Lower lobe of right lung (tissue), 2 donors: ENCODE measurements at regions not wholly inside any gene's neighbourhood (a gene's known extent, or its start where the extent isn't known, plus 50 kb on each side); places are given as distances from the start of the nearest gene placed in this dataset.
A peak's percentile ranks its signal among the peaks of the same experiment; 100 is the strongest.
"Not testable (repeated sequence)": the region's sequence is repeated elsewhere in the genome, so short reads cannot be mapped to it uniquely, and the experiment has no call there.

Experiments
- ATAC-seq, 2 donors: fragments of 200-7000 bp; cut with Tn5 transposase; one replicate each; pipeline ENCODE4 v1.9.1; 2020 to 2022; ENCODE audit warnings: mild to moderate bottlenecking in 2 of 2, moderate library complexity in 2 of 2
- DNase-seq: peaks from one replicate; pipeline ENCODE4 v3.0.0-alpha.2; 2020
- H3K27ac ChIP-seq: fragments of 200-600 bp; one replicate; pipeline ENCODE4 v1.8.0; 2022
- H3K27me3 ChIP-seq: fragments of 200-600 bp; one replicate; pipeline ENCODE4 v1.8.0; 2022; ENCODE audit warnings: low read depth
- H3K36me3 ChIP-seq: fragments of 200-600 bp; one replicate; pipeline ENCODE4 v1.8.0; 2022; ENCODE audit warnings: mild to moderate bottlenecking
- H3K4me1 ChIP-seq: fragments of 200-600 bp; one replicate; pipeline ENCODE4 v1.8.0; 2022
- H3K4me3 ChIP-seq: fragments of 200-600 bp; one replicate; pipeline ENCODE4 v1.8.0; 2022; ENCODE audit warnings: mild to moderate bottlenecking
- H3K9me3 ChIP-seq: fragments of 200-600 bp; one replicate; pipeline ENCODE4 v1.8.0; 2022
- CTCF ChIP-seq: fragments of 200-600 bp; IDR thresholded peaks from one replicate; pipeline ENCODE4 v1.8.0; 2022; ENCODE audit warnings: antibody characterized with exemption, mild to moderate bottlenecking
- intact Hi-C: fragments of 100-400 bp; cut with DNase I; formaldehyde crosslinking; loops from one replicate; pipeline ENCODE4 v1.11.0; 2022
- donor health status: DM: no; HTN: yes; CAD: no; lungs with severe emphysema.

- intact Hi-C loops = not testable (repeated sequence)
These were observed 1065.1 kb downstream of the RPIA start for GRCh38 chr2:89756616-89757015.

GRCh38 chr2:89758332-89759026, 1067.0 kb downstream of the RPIA start:
- H3K9me3 ChIP-seq, H3K27ac ChIP-seq, ATAC-seq, H3K4me3 ChIP-seq, intact Hi-C loops, H3K4me1 ChIP-seq, H3K27me3 ChIP-seq, H3K36me3 ChIP-seq: not testable (repeated sequence)
- DNase-seq = peak; percentile 16

More at GRCh38 chr2:89756616-89757015, 1065.1 kb downstream of the RPIA start:
- H3K27me3 ChIP-seq, H3K9me3 ChIP-seq, H3K27ac ChIP-seq, H3K4me1 ChIP-seq, H3K36me3 ChIP-seq, H3K4me3 ChIP-seq, ATAC-seq: not testable (repeated sequence)
- peak; percentile 38 for DNase-seq

- not testable (repeated sequence) for H3K9me3 ChIP-seq
- peak; percentile 34 for DNase-seq
These were observed 1069.3 kb downstream of the RPIA start for GRCh38 chr2:89760762-89761161.

GRCh38 chr2:89761171-89761570, 1069.7 kb downstream of the RPIA start:
- H3K9me3 ChIP-seq, H3K4me3 ChIP-seq, H3K27ac ChIP-seq, H3K36me3 ChIP-seq, DNase-seq, H3K4me1 ChIP-seq, ATAC-seq, intact Hi-C loops: not testable (repeated sequence)
- H3K27me3 ChIP-seq = peaks cover 21% of the 10 kb centered on the region

More at GRCh38 chr2:89760762-89761161, 1069.3 kb downstream of the RPIA start:
- H3K27me3 ChIP-seq = peaks cover 17% of the 10 kb centered on the region
- ATAC-seq, intact Hi-C loops, H3K4me1 ChIP-seq, H3K36me3 ChIP-seq, H3K4me3 ChIP-seq, H3K27ac ChIP-seq: not testable (repeated sequence)

- H3K9me3 ChIP-seq, H3K36me3 ChIP-seq, H3K4me1 ChIP-seq, H3K4me3 ChIP-seq, ATAC-seq, intact Hi-C loops, DNase-seq, H3K27ac ChIP-seq: not testable (repeated sequence)
- H3K27me3 ChIP-seq = peaks cover 28% of the 10 kb centered on the region
These were observed 1070.4 kb downstream of the RPIA start for GRCh38 chr2:89761863-89762262.

GRCh38 chr2:89762461-89763253, 1071.2 kb downstream of the RPIA start:
- H3K36me3 ChIP-seq, H3K4me1 ChIP-seq, H3K9me3 ChIP-seq, ATAC-seq, intact Hi-C loops, H3K27ac ChIP-seq, H3K4me3 ChIP-seq: not testable (repeated sequence)
- peaks cover 36% of the 10 kb centered on the region for H3K27me3 ChIP-seq
- DNase-seq = peak; percentile 42

- DNase-seq (peak; percentile 49), ATAC-seq (no peak)
- no peak overlapping the region for H3K4me3 ChIP-seq
- H3K9me3 ChIP-seq = no peaks in the 10 kb centered on the region
- no peaks in the 10 kb centered on the region for H3K4me1 ChIP-seq
- TF ChIP-seq CTCF = no peak
- H3K36me3 ChIP-seq = no peaks in the 10 kb centered on the region
- no peak overlapping the region for H3K27ac ChIP-seq
- peaks cover 42% of the 10 kb centered on the region for H3K27me3 ChIP-seq
- intact Hi-C loops = no loop called here
These were observed 1071.7 kb downstream of the RPIA start for GRCh38 chr2:89763254-89763580.

- Histone ChIP-seq H3K4me3 (no peak overlapping the region), H3K27ac (no peak overlapping the region), H3K9me3 (no peaks in the 10 kb centered on the region), H3K36me3 (no peaks in the 10 kb centered on the region), H3K4me1 (no peaks in the 10 kb centered on the region), H3K27me3 (peaks cover 48% of the 10 kb centered on the region)
- peak; percentile 47 for DNase-seq
- no peak for TF ChIP-seq CTCF
- ATAC-seq = no peak
- intact Hi-C loops = no loop called here
These were observed 1072.4 kb downstream of the RPIA start for GRCh38 chr2:89763581-89764485.

GRCh38 chr2:89764571-89765360, 1073.3 kb downstream of the RPIA start:
- H3K36me3 ChIP-seq, H3K4me3 ChIP-seq, H3K4me1 ChIP-seq, ATAC-seq, intact Hi-C loops, H3K27ac ChIP-seq, H3K9me3 ChIP-seq: not testable (repeated sequence)
- H3K27me3 ChIP-seq = peaks cover 48% of the 10 kb centered on the region
- DNase-seq = peak; percentile 48

GRCh38 chr2:89765361-89765718, 1073.9 kb downstream of the RPIA start:
- H3K27ac ChIP-seq, H3K36me3 ChIP-seq, H3K9me3 ChIP-seq, H3K4me1 ChIP-seq, H3K4me3 ChIP-seq, intact Hi-C loops, ATAC-seq: not testable (repeated sequence)
- H3K27me3 ChIP-seq = peaks cover 48% of the 10 kb centered on the region
- peak; percentile 43 for DNase-seq
